H1 (cell line): ENCODE measurements at regions not wholly inside any gene's neighbourhood (a gene's known extent, or its start where the extent isn't known, plus 50 kb on each side); places are given as distances from the start of the nearest gene placed in this dataset.

Experiments used
- CTCF ChIA-PET: fragments of 300-600 bp; sonication (Branson Sonifier 250); formaldehyde crosslinking; loops from one replicate; lab custom pipeline; 2021; ENCODE audit not compliant: partially characterized antibody; lab: Charles Lee
- POLR2A ChIA-PET: fragments of 300-600 bp; sonication (Branson Sonifier 250); formaldehyde crosslinking; loops from one replicate; lab custom pipeline; 2021; ENCODE audit warnings: inconsistent platforms; ENCODE audit not compliant: partially characterized antibody; lab: Charles Lee
- DNase-seq, 2 experiments: peaks; one replicate each; pipeline versions ENCODE4 v3.0.0 to v3.0.0-alpha.2; 2010 to 2022; ENCODE audit warnings: low spot score in 2 of 2, low read depth in 1 of 2, mixed read lengths in 1 of 2
- FAIRE-seq: peaks from 2 replicates; lab custom pipeline; 2011; peaks lifted over from hg19 to GRCh38; lab: Jason Lieb, UNC
- H2AFZ ChIP-seq: 2 replicates; pipeline ENCODE4 v1.8.1; 2012; ENCODE audit warnings: low read length, inconsistent platforms
- H2AK5ac ChIP-seq: 2 replicates; pipeline ENCODE4 v1.6.1; 2013; ENCODE audit warnings: low read depth, low read length
- H2BK120ac ChIP-seq: replicated peaks from 2 replicates; pipeline ENCODE3; 2013; ENCODE audit warnings: low read depth, low read length, inconsistent platforms
- H2BK12ac ChIP-seq: 2 replicates; pipeline ENCODE4 v1.6.1; 2013; ENCODE audit warnings: low read depth, low read length
- H2BK15ac ChIP-seq: 2 replicates; pipeline ENCODE4 v1.6.1; 2013; ENCODE audit warnings: low read length
- H2BK20ac ChIP-seq: 2 replicates; pipeline ENCODE4 v1.6.1; 2013; ENCODE audit warnings: low read length
- H2BK5ac ChIP-seq: 2 replicates; pipeline ENCODE4 v1.6.1; 2013; ENCODE audit warnings: low read depth, low read length
- H3K14ac ChIP-seq: 2 replicates; pipeline ENCODE4 v1.6.1; 2013; ENCODE audit warnings: inconsistent platforms; ENCODE audit not compliant: insufficient read length
- H3K18ac ChIP-seq: 2 replicates; pipeline ENCODE4 v1.6.1; 2013; ENCODE audit warnings: low read length; ENCODE audit errors: extremely low read depth
- H3K23ac ChIP-seq: 2 replicates; pipeline ENCODE4 v1.6.1; 2013; ENCODE audit warnings: inconsistent platforms; ENCODE audit not compliant: insufficient read length
- H3K23me2 ChIP-seq: 2 replicates; pipeline ENCODE4 v1.6.1; 2013; ENCODE audit warnings: low read depth, low read length
- H3K27ac ChIP-seq: 2 replicates; pipeline ENCODE4 v1.6.1; 2011; ENCODE audit warnings: low read depth, low read length, inconsistent platforms
- H3K27me3 ChIP-seq, 4 experiments: replicated peaks in 1 of 4; 1 replicate in 1 of 4; 2 replicates in 3 of 4; pipeline versions ENCODE4 v1.6.1 to v1.8.1; 2011 to 2013; ENCODE audit warnings: low read length in 3 of 4, mild to moderate bottlenecking in 3 of 4, inconsistent platforms in 2 of 4, mixed read lengths in 2 of 4, moderate library complexity in 1 of 4; ENCODE audit not compliant: control insufficient read depth in 3 of 4, insufficient read depth in 3 of 4; ENCODE audit errors: extremely low read depth in 1 of 4
- H3K36me3 ChIP-seq, 4 experiments: 2 replicates each; pipeline versions ENCODE4 v1.6.1 to v1.8.1; 2011 to 2013; ENCODE audit warnings: mild to moderate bottlenecking in 4 of 4, low read length in 3 of 4, moderate library complexity in 2 of 4, control low read depth in 1 of 4, inconsistent platforms in 1 of 4; ENCODE audit not compliant: insufficient read depth in 4 of 4, control insufficient read depth in 2 of 4
- H3K4ac ChIP-seq: replicated peaks from 2 replicates; pipeline ENCODE3; 2013; ENCODE audit warnings: low read length, low read depth, mixed read lengths, inconsistent platforms; ENCODE audit not compliant: insufficient read length
- H3K4me1 ChIP-seq, 4 experiments: replicated peaks in 1 of 4; 1 replicate in 1 of 4; 2 replicates in 3 of 4; pipeline versions ENCODE4 v1.6.1 to v1.8.1; 2011 to 2013; ENCODE audit warnings: low read length in 3 of 4, inconsistent platforms in 2 of 4, mixed read lengths in 1 of 4; ENCODE audit not compliant: insufficient read depth in 4 of 4, control insufficient read depth in 3 of 4
- H3K4me2 ChIP-seq, 2 experiments: 2 replicates each; pipeline versions ENCODE4 v1.6.1 to v1.8.1; 2011 to 2013; ENCODE audit warnings: low read depth in 2 of 2, low read length in 2 of 2, control low read depth in 1 of 2, inconsistent platforms in 1 of 2, mild to moderate bottlenecking in 1 of 2; ENCODE audit not compliant: insufficient read depth in 1 of 2
- H3K4me3 ChIP-seq, 4 experiments: fragments of 200-600, 300-600 bp in 1 of 4; sonication (generic), shearing (Covaris generic), sonication (Bioruptor Twin) in 1 of 4; 2 replicates each; pipeline versions ENCODE4 v1.5.1 to v1.8.1; 2011 to 2016; ENCODE audit warnings: low read length in 4 of 4, low read depth in 3 of 4, control low read depth in 2 of 4, inconsistent platforms in 2 of 4, mild to moderate bottlenecking in 2 of 4, mixed read lengths in 1 of 4, moderate library complexity in 1 of 4; ENCODE audit not compliant: insufficient read depth in 2 of 4; ENCODE audit errors: extremely low read depth in 1 of 4
- H3K56ac ChIP-seq: replicated peaks from 2 replicates; pipeline ENCODE3; 2013; ENCODE audit warnings: low read depth, mild to moderate bottlenecking, mixed read lengths, low read length, inconsistent platforms; ENCODE audit not compliant: insufficient read length
- H3K79me1 ChIP-seq: 2 replicates; pipeline ENCODE4 v1.6.1; 2013; ENCODE audit warnings: low read depth, low read length, control low read depth
- H3K79me2 ChIP-seq, 2 experiments: 2 replicates each; pipeline versions ENCODE4 v1.6.1 to v1.8.1; 2012 to 2013; ENCODE audit warnings: low read length in 2 of 2, mild to moderate bottlenecking in 2 of 2, inconsistent platforms in 1 of 2; ENCODE audit not compliant: insufficient read depth in 2 of 2, control insufficient read depth in 1 of 2
- H3K9ac ChIP-seq, 4 experiments: replicated peaks in 1 of 4; 1 replicate in 1 of 4; 2 replicates in 3 of 4; pipeline versions ENCODE4 v1.6.1 to v1.8.1; 2011 to 2013; ENCODE audit warnings: low read depth in 3 of 4, low read length in 3 of 4, control low read depth in 2 of 4, mild to moderate bottlenecking in 2 of 4, moderate library complexity in 2 of 4, inconsistent platforms in 1 of 4; ENCODE audit errors: extremely low read depth in 1 of 4
- H3K9me3 ChIP-seq, 2 experiments: 2 replicates each; pipeline versions ENCODE4 v1.6.1 to v1.8.1; 2012 to 2013; ENCODE audit warnings: mild to moderate bottlenecking in 2 of 2, moderate library complexity in 2 of 2, control low read depth in 1 of 2, inconsistent platforms in 1 of 2, low read depth in 1 of 2, low read length in 1 of 2, mixed read lengths in 1 of 2; ENCODE audit not compliant: insufficient read depth in 2 of 2
- H4K20me1 ChIP-seq, 2 experiments: replicated peaks in 1 of 2; 2 replicates each; pipeline versions ENCODE3 to v1.8.1; 2011 to 2013; ENCODE audit warnings: inconsistent platforms in 2 of 2, low read length in 2 of 2, mild to moderate bottlenecking in 1 of 2; ENCODE audit not compliant: insufficient read depth in 2 of 2, control insufficient read depth in 1 of 2
- H4K5ac ChIP-seq: 2 replicates; pipeline ENCODE4 v1.6.1; 2013; ENCODE audit warnings: low read length, low read depth, mixed read lengths, inconsistent platforms; ENCODE audit not compliant: insufficient read length
- H4K8ac ChIP-seq: 2 replicates; pipeline ENCODE4 v1.8.0; 2013; ENCODE audit warnings: mild to moderate bottlenecking, moderate library complexity, low read length, inconsistent platforms; ENCODE audit not compliant: insufficient read depth; ENCODE audit errors: extremely low read depth
- H4K91ac ChIP-seq: replicated peaks from 2 replicates; pipeline ENCODE3; 2013; ENCODE audit warnings: low read length, mixed read lengths, inconsistent platforms; ENCODE audit not compliant: insufficient read length
- BACH1 ChIP-seq: IDR thresholded peaks from 2 replicates; pipeline ENCODE4 v1.6.1; 2012; ENCODE audit warnings: low read length, improper control_type of control experiment
- CBX5 ChIP-seq: fragments of 300-800, 300-1000 bp; sonication (generic); IDR thresholded peaks from 2 replicates; pipeline ENCODE4 v1.7.1; 2016; ENCODE audit warnings: antibody characterized with exemption, low read length, low read depth
- CEBPB ChIP-seq: IDR thresholded peaks from 2 replicates; pipeline ENCODE4 v1.6.1; 2012; ENCODE audit warnings: low read depth, low read length
- CHD1 ChIP-seq: IDR thresholded peaks from 2 replicates; pipeline ENCODE4 v1.6.1; 2012; ENCODE audit warnings: low read depth, low read length, improper control_type of control experiment
- CREB1 ChIP-seq: IDR thresholded peaks from 2 replicates; pipeline ENCODE4 v1.6.1; 2012; ENCODE audit warnings: inconsistent platforms
- CTCF ChIP-seq, 3 experiments: IDR thresholded peaks; 1 replicate in 2 of 3; 2 replicates in 1 of 3; pipeline versions ENCODE4 v1.5.1 to v1.6.1; 2011; ENCODE audit warnings: low read length in 3 of 3, mild to moderate bottlenecking in 3 of 3, inconsistent platforms in 2 of 3, low read depth in 1 of 3, moderate library complexity in 1 of 3; ENCODE audit not compliant: insufficient read depth in 1 of 3; ENCODE audit errors: control extremely low read depth in 1 of 3
- JUND ChIP-seq: IDR thresholded peaks from 2 replicates; pipeline ENCODE4 v1.6.1; 2011; ENCODE audit warnings: mild to moderate bottlenecking, improper control_type of control experiment, low read length
- KDM1A ChIP-seq: fragments of 200-600, 300-600 bp; sonication (generic); IDR thresholded peaks from 2 replicates; pipeline ENCODE4 v1.7.1; 2016; ENCODE audit warnings: mild to moderate bottlenecking, low read length, borderline replicate concordance
- MAX ChIP-seq: IDR thresholded peaks from 2 replicates; pipeline ENCODE4 v1.6.1; 2012; ENCODE audit warnings: inconsistent platforms
- RBBP5 ChIP-seq: IDR thresholded peaks from 2 replicates; pipeline ENCODE4 v1.7.1; 2012; ENCODE audit warnings: low read depth, mild to moderate bottlenecking, inconsistent platforms, low read length, moderate library complexity, borderline replicate concordance
- SIN3A ChIP-seq, 2 experiments: IDR thresholded peaks in 1 of 2; conservative IDR thresholded peaks in 1 of 2; 2 replicates each; pipeline ENCODE4 v1.6.1; 2011 to 2012; ENCODE audit warnings: low read length in 2 of 2, improper control_type of control experiment in 1 of 2, low read depth in 1 of 2, mild to moderate bottlenecking in 1 of 2
- SP2 ChIP-seq: IDR thresholded peaks from 2 replicates; pipeline ENCODE4 v1.6.1; 2012; ENCODE audit warnings: mild to moderate bottlenecking, low read length, inconsistent platforms
- TBP ChIP-seq: IDR thresholded peaks from 2 replicates; pipeline ENCODE4 v1.6.1; 2011; ENCODE audit warnings: low read depth, low read length, improper control_type of control experiment
- WGBS, 2 experiments: shearing (Covaris generic) in 1 of 2; methylation state at CpG; one replicate each; pipeline versions ENCODE4 v1.1.6 to v1.1.7; 2013 to 2015; ENCODE audit warnings: low lambda C conversion rate in 2 of 2, mixed read lengths in 2 of 2, inconsistent platforms in 1 of 2, low coverage in 1 of 2, missing lambda C conversion rate in 1 of 2; ENCODE audit not compliant: insufficient replicate concordance in 2 of 2, insufficient coverage in 1 of 2, insufficient read length in 1 of 2; ENCODE audit errors: extremely low coverage in 1 of 2, missing lambda C conversion rate in 1 of 2; 5-methylcytosine and 5-hydroxymethylcytosine counted together

DNA sequence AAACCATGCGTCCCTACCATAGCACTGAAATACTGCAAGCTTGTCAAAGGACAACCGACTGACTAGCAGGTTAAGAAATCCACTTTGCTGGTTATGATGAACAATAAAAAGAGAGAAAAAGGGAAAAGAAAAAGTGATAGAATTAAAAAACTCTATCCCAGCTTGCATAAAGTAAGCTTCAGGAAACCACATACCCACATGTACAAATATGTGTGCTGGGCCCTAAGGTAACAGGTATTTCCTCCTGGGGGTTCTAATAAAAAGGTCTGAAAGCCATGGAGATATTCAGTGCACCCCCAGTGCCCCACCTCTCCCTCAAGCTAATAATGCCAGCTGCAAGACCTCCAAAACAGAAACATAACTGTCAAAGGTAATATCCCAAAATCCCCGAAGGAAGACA lies 248.6 kb upstream of the KLF14 start:
- Histone ChIP-seq H3K4me1 (no peaks in the 10 kb centered on the region; a peak in 1 of 7 replicates), H3K23me2 (no peaks in the 10 kb centered on the region), H3K4ac (no peak overlapping the region), H3K9ac (no peak overlapping the region), H2BK20ac (no peak overlapping the region), H2AK5ac (no peak overlapping the region), H2BK120ac (no peak overlapping the region), H3K36me3 (no peaks in the 10 kb centered on the region), H3K27me3 (no peaks in the 10 kb centered on the region), H3K56ac (no peak overlapping the region), H3K14ac (no peak overlapping the region), H3K4me3 (no peak overlapping the region), H4K8ac (no peak overlapping the region), H2AFZ (no peak overlapping the region), H2BK5ac (no peak overlapping the region), H3K27ac (no peak overlapping the region), H3K9me3 (no peaks in the 10 kb centered on the region), H3K79me1 (no peaks in the 10 kb centered on the region; the same call in 1 of the 2 replicates), H4K20me1 (no peaks in the 10 kb centered on the region), H3K23ac (no peak overlapping the region), H3K18ac (no peak overlapping the region), H3K4me2 (no peak overlapping the region), H4K91ac (no peak overlapping the region), H3K79me2 (no peaks in the 10 kb centered on the region), H2BK15ac (no peak overlapping the region), H4K5ac (no peak overlapping the region), H2BK12ac (no peak overlapping the region)
- ChIA-PET POLR2A (no interaction called here), CTCF (interaction anchor here (0.7 to 3.3 kb wide), 45 partner anchors 8 to 746 kb away, joined by 3 to 55 read pairs (median 6); no protein-coding TSS in a partner anchor)
- DNase-seq, result no peak
- WGBS, 2 experiments, result 86% methylated on average over 3 of the region's 3 CpGs; no CpG with 5 or more reads in 1 of the 2 experiments
- no peak for FAIRE-seq
- TF ChIP-seq CREB1, result no peak
- no peak for TF ChIP-seq TBP
- no peak for TF ChIP-seq BACH1
- TF ChIP-seq CTCF (IDR thresholded peaks at IDR 0.05; ENCODE audit: control extremely low read depth in 1 of 3, insufficient read depth in 1 of 3, low read depth in 1 of 3, low read length in 3 of 3), result no peak
- TF ChIP-seq CBX5, result no peak
- TF ChIP-seq SP2, result no peak
- TF ChIP-seq CHD1, result no peak
- TF ChIP-seq MAX, result no peak
- no peak for TF ChIP-seq SIN3A (conservative IDR thresholded peaks at IDR 0.05 in 1 of 2, IDR thresholded peaks at IDR 0.05 in 1 of 2; ENCODE audit: low read depth in 1 of 2, low read length in 2 of 2)
- no peak for TF ChIP-seq CEBPB
- TF ChIP-seq RBBP5, result no peak
- TF ChIP-seq JUND, result no peak
- TF ChIP-seq KDM1A, result no peak
